Activated naive CD4-positive, alpha-beta T cell treated with anti-CD3 and anti-CD28 coated beads, Interleukin-2, amount 50 U/mL, for 16 hours (primary cell): ENCODE measurements at regions not wholly inside any gene's neighbourhood (a gene's known extent, or its start where the extent isn't known, plus 50 kb on each side); places are given as distances from the start of the nearest gene placed in this dataset.

Experiments used
- DNase-seq: peaks from one replicate; pipeline ENCODE4 v3.0.0-alpha.2; 2020

DNA sequence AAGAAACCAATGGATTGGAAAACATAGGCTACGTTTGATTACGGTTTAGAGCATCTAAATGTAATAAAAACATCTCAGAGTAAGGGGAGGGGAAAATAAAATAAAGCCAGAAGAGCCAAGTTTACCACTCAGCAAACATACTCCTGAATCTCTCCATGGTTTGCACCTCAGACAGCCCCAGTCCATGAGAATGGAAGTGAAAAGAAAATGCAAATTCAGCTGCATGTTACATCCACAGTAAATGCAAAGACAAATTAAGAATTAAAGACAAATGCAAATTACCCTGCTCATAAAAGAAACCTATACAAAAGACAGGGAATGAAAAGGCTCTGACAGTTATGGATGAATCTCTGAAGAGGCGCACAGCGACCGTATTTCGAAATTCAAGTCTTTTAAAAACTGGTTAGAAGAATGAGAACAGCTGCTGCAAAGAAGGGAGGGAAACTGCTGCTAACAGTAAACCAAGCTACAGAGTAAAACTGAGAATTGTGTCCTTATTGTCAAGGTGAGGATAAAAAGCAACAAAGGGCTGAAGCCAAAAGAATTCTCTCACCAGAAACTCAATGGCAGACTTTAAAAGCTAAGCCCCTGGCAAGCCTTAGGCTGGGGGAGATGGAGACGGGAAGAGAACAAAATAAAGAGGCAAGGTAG lies 197.9 kb upstream of the ACVR2A start:
- no peak for DNase-seq

DNA sequence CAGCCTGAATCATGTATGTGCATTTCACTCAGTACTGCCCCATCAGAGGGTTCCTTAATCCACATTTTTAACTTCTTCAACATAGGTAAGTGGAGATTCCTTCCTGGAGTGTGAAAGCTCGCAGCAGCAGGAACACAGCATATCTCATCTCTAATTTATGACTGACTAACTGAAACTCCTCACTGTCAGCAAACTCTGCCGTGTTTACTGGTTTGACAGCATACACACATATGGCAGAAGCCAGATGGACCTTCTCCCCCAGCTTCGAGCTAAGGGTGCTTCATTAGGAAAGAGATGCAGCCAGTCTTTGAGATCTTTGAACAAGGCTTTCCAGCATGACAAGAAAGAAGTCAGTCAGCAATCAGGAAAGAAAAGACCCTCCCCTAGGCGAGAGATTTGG lies 200.3 kb upstream of the ACVR2A start:
- DNase-seq: no peak

- DNase-seq: no peak
Measured at GRCh38 chr2:147642765-147643164, 202.1 kb upstream of the ACVR2A start.

- DNase-seq: no peak
Measured at GRCh38 chr2:147641651-147642050, 203.2 kb upstream of the ACVR2A start.

GRCh38 chr2:147639891-147640290 lies 204.9 kb upstream of the ACVR2A start:
- DNase-seq: no peak

- DNase-seq: no peak
Measured at GRCh38 chr2:147639386-147639785, 205.4 kb upstream of the ACVR2A start.

GRCh38 chr2:147636886-147637285 lies 207.9 kb upstream of the ACVR2A start:
- DNase-seq: no peak

- DNase-seq: no peak
Measured at GRCh38 chr2:147636238-147636882, 208.5 kb upstream of the ACVR2A start.

DNA sequence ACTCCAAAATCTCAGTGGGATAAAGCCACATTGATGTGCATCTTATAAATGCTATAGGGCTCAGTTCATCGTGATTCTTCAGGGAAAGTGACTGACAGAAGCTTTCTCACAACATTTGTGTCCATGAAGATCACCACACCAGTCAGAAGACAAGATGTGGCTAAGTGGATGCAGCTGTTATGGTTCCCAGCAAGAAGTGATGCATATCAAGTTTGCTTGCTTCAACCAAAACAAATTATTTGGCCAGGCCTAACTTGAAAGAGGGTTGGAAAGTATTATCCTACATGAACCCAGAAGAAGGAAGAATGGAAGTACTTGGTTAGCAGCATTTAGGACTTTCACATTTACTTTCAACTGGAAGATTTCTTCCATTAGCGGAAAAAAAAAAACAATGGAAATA lies 210.0 kb upstream of the ACVR2A start:
- no peak for DNase-seq

DNA sequence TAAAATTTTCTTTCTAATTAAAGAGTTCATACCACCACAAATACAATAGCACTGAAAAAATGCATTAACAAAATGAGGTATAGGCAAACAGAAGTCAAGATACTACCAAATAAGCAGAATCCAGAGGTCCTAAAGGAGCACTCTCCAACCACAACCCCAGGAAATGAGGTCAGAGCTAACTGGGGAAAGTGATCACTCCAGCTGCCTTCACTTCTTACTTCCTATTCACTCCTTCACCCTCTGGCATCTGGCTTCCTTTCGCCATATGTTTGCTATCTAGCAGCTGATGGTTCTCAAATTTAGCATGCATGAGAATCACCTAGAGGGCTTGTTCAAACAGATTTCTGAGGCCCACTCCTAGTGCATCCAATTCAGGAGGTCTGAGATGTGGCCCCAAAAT lies 212.6 kb upstream of the ACVR2A start:
- no peak for DNase-seq

DNA sequence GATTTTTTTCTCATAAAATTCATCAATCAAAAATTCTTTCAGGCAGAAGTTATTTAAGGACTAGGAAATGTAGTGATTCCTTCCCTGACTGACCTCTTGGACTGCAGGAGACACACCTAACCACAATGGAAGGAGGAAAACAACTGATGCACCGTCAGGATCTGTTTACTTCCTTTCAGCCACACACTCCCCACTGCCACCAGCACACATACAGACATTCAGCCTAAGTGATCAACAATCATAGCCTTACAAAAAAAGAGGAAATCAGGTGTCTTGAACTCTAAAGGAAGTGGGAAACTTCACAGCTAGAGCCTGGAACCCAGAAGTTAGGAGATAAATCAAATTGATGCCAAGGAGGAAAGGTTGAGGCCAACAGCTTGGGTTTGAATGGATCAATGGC lies 213.5 kb upstream of the ACVR2A start:
- DNase-seq: no peak

- no peak for DNase-seq
Measured at GRCh38 chr2:147630585-147630984, 214.2 kb upstream of the ACVR2A start.

GRCh38 chr2:147628971-147629421 lies 215.8 kb upstream of the ACVR2A start:
- no peak for DNase-seq

DNA sequence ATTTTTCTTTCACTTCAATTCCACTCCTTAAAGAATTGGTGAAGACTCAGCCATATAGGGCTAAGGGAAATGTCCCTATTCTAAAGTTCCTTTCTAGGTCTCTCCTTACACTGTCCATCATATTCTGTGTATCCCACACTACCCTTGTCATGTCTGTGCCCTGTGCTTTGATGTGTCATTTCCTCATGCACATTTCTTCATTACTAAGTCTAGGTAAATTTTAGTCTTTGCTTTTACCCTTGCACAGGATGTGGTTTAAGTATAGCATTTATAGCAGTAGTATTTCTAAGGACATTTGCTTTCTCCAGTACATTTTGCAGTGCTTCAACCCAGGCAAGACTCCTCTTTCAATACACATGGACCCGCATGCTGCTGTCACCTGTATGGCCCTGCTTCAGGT lies 221.5 kb upstream of the ACVR2A start:
- no peak for DNase-seq

DNA sequence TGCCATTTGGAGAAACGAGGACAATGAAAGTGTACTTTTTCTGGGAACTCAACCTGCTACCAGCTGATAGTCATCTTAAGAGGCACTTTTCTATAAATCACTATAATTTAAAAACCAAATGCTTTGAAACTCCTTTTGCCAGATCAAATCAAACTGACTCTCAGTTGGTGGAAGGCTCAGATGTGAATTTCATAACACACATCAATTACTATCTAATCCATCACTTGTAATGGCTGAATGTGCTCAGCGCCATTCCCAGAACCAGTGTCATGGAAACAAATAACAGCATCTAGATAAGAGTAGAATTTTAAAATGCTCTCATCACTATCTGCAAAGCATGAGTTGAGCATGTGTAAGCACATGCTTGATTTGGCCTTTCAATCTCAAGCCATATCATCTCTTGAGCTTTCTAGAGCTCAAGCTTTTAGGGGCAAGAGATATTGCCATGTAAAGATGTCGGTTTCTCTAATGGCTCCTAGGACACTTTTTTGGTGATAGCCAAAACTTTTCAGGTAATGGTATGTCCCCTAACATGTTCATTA lies 223.1 kb upstream of the ACVR2A start:
- no peak for DNase-seq

- DNase-seq: no peak
Measured at GRCh38 chr2:147619808-147620207, 225.0 kb upstream of the ACVR2A start.

GRCh38 chr2:147615726-147616125 lies 229.1 kb upstream of the ACVR2A start:
- DNase-seq: no peak

DNA sequence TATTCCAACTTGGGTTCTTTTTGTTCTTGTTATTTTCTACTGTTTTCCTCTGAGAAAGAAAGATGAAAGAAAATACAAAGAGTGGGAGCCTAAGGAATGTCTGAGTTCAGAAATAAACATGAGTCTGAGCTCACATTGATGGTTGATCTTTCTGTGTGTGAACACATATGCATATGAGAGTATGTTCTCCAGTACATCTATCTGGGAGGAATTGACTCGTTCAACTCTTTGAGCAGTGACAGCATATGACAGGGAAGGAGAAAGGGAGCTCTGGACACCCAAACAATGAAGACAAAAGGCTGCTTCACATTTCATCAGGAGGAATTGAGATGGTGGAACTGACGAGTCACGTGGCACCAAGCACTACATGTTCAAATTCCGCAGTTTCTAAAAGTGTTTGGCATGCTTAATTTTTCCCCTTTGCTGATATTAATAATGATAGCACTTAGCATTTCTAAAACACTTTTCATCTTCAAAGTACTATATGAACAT lies 229.8 kb upstream of the ACVR2A start:
- no peak for DNase-seq

DNA sequence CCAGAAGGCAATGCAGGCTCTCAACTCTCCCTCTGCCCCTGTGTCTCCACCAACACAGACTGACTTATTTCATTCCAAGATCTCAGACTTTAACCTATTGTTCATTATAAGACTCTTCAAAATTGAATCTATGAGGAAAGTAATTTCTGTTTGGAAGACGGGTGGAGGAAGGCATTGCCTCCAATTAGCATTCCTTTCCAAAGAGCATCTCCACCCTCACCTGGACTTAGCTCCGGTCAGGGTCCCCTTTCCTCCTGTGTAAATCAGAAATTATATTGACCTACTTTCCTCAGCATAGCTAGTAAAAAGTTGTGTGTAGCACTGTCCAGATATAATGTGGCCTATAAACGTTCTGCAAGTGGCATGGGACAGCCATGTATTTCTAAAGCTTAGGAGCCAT lies 230.4 kb upstream of the ACVR2A start:
- DNase-seq: no peak

DNA sequence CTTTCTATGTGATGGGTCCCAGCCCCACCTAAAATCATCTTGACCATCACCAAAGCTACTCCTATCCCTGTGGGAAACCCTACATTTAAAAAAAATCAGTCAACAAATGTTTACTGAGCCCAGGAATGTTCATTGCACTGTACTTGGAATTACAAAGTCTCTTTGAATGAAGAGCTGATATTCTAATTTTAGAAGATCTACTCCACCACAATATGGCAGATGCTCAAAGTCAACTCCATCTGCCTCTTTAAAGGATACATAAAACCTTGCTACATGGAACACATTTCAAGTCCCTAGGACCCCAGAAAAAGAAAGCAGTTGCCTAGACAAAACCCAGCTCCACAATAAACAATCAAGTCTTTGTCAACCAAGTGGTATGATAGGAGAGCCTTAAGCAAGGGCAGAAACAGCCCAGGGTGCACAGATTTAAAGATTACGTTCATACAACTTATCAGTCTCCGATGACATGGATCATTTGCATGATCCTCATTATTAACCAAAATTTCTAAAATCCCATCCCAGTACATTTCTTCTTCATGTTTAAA lies 234.3 kb upstream of the ACVR2A start:
- DNase-seq: no peak

DNA sequence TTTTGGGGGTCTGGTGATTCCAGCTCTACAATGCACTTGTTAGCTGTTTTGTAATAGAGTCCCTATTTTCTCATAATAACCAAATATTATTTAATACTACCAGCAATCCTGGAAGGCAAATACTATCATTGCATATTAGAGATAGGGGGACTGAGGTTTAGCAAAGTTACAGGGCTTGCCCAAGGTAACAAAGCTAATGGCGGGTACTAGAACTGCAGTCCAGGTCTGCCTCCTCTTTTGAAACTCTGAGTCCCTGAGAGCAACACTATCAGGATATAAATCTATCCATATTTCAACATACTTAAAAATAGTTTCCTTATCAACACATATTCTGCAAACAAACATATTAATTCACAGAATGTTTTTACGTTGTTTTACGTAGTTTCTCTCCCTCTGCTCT lies 235.5 kb upstream of the ACVR2A start:
- no peak for DNase-seq

DNA sequence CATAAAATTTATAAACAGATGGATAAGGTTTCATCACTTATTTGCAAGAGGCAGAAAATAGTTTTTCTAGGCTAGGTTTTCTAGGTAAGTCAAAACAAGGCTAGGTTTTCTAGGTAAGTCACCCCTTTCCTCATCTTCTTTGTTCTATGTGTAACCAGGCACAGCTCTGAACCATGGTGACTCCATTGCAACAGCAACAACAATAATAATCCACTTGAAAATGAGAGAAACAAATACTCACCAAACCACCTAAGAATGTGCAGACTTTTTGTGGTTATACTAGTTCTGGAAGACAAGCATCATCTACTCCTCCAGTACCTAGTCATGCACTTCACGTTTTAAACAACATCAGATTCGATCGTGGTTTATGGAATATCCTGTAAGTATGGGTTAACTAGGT lies 237.4 kb upstream of the ACVR2A start:
- DNase-seq: no peak

GRCh38 chr2:147603876-147604275 lies 241.0 kb upstream of the ACVR2A start:
- no peak for DNase-seq

- no peak for DNase-seq
Measured at GRCh38 chr2:147603447-147603846, 241.4 kb upstream of the ACVR2A start.
